ENCODE measurements at regions not wholly inside any gene's neighbourhood (a gene's known extent, or its start where the extent isn't known, plus 50 kb on each side); places are given as distances from the start of the nearest gene placed in this dataset.

DNA sequence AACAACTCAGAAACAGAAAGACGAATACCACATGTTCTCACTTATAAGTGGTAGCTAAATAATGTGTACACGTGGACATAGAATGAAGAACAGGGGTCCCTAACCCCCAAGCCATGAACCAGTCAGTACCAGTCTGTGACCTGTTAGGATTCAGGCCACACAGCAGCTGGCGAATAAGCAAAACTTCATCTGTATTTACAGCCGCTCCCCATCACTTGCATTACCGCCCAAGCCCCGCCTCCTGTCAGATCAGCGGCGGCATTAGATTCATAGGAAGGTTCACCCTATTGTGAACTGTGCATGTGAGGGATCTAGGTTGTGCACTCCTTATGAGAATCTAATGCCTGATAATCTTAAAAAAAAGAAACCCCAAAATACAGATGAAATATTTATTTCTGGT lies 1128.7 kb downstream of the NLGN4X start:
- Mint-ChIP-seq H3K9me3 (no peaks in the 10 kb centered on the region), H3K27me3 (no peaks in the 10 kb centered on the region), H3K4me3 (no peak overlapping the region), H3K27ac (no peak overlapping the region), H3K4me1 (no peaks in the 10 kb centered on the region), H3K36me3 (ENCODE audit: low read depth) (no peaks in the 10 kb centered on the region)
- ATAC-seq (replicated peaks) = no peak

DNA sequence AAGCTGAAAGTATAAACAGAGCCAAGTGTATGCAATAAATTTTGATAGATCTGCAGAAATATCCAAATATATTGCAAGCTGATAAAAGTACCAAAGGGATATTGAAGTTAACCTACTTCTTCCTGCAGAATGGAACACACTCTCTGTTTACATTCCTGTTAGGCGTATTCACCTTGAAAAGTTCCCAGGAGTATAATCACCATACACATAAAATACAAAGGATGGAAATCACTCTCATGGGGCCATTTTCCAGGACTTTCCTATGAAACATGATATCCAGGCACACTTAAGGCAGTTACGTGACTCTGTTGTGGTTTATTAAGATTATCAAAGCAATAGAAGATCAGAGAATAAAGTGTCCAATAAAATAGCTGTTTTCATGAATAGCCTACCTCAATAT lies 1142.3 kb downstream of the NLGN4X start:
- no peak overlapping the region for H3K4me3 Mint-ChIP-seq
- no peaks in the 10 kb centered on the region for H3K27me3 Mint-ChIP-seq
- no peak for ATAC-seq (replicated peaks)
- no peaks in the 10 kb centered on the region for H3K4me1 Mint-ChIP-seq
- H3K9me3 Mint-ChIP-seq = no peaks in the 10 kb centered on the region
- H3K36me3 Mint-ChIP-seq (ENCODE audit: low read depth) = no peaks in the 10 kb centered on the region
- no peak overlapping the region for H3K27ac Mint-ChIP-seq

DNA sequence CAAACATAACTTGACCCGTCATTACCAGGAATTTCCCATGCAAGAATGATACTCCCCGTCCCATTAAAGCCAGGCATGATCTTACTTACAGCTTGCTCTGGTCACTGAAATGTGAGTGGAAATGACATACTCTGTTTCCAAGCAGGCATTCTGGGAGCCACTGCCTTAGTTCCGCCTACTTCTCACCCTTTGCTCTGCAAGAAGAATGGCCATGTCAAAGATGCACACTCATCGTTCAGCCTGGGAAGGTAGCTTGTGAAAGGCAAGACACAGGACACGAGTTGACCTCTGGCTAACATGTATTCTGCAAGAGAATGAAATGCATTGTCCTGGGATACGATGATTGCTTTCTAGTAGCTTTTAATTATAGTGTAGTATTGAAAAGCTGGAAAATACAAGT lies 1144.4 kb downstream of the NLGN4X start:
- Mint-ChIP-seq H3K9me3 (peaks cover 3% of the 10 kb centered on the region), H3K36me3 (ENCODE audit: low read depth) (no peaks in the 10 kb centered on the region), H3K4me1 (no peaks in the 10 kb centered on the region), H3K4me3 (no peak overlapping the region), H3K27ac (no peak overlapping the region), H3K27me3 (no peaks in the 10 kb centered on the region)
- ATAC-seq (replicated peaks) = no peak

DNA sequence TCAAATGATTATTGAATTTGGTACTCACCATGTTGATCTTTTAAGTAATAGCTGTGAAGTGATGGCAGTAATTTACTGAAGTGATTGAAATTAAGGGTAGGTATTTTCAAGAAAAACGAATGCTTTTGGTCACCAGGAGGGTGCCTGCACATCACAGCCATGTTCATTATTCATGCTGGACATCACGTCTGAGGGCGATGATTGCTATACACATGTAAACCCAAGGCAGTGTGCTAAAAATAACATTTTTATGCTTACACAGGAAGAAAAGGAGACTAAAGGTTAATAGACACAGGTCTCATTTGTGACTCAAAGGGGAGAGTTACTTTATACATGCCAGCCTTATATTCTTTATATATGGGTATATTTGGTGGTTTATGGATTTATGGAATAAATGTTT lies 1146.0 kb downstream of the NLGN4X start:
- no peaks in the 10 kb centered on the region for H3K27me3 Mint-ChIP-seq
- no peaks in the 10 kb centered on the region for H3K4me1 Mint-ChIP-seq
- no peak overlapping the region for H3K4me3 Mint-ChIP-seq
- no peak overlapping the region for H3K27ac Mint-ChIP-seq
- H3K36me3 Mint-ChIP-seq (ENCODE audit: low read depth) = no peaks in the 10 kb centered on the region
- peaks cover 3% of the 10 kb centered on the region for H3K9me3 Mint-ChIP-seq
- ATAC-seq (replicated peaks) = no peak

- no peak for ATAC-seq (replicated peaks)
- no peaks in the 10 kb centered on the region for H3K36me3 Mint-ChIP-seq (ENCODE audit: low read depth)
- no peaks in the 10 kb centered on the region for H3K27me3 Mint-ChIP-seq
- no peaks in the 10 kb centered on the region for H3K4me1 Mint-ChIP-seq
- peaks cover 3% of the 10 kb centered on the region for H3K9me3 Mint-ChIP-seq
- H3K4me3 Mint-ChIP-seq = no peak overlapping the region
- no peak overlapping the region for H3K27ac Mint-ChIP-seq
Measured at GRCh38 chrX:5080791-5081190, 1147.9 kb downstream of the NLGN4X start.

- no peaks in the 10 kb centered on the region for H3K27me3 Mint-ChIP-seq
- H3K4me3 Mint-ChIP-seq = no peak overlapping the region
- H3K36me3 Mint-ChIP-seq (ENCODE audit: low read depth) = no peaks in the 10 kb centered on the region
- H3K27ac Mint-ChIP-seq = no peak overlapping the region
- H3K9me3 Mint-ChIP-seq = no peaks in the 10 kb centered on the region
- no peaks in the 10 kb centered on the region for H3K4me1 Mint-ChIP-seq
- no peak for ATAC-seq (replicated peaks)
Measured at GRCh38 chrX:5068550-5068949, 1160.1 kb downstream of the NLGN4X start.

DNA sequence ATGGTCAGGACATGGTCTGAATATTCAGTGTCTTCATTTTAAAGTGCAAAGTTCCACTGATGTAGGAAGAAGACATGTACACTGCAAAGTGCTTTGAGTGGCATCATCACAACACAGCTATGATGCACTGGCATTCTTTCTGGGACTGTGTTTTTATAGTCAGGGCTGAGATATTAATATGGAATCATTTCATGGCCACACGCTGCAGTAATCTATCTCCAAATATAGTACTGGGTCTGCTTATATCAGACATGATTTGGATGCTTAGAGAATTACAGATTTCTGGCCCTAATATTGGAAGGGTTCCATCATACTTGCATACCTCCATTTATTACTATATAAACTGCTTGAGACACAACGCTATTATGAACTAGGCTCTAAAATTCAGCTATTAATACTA lies 1170.9 kb downstream of the NLGN4X start:
- H3K27me3 Mint-ChIP-seq = no peaks in the 10 kb centered on the region
- H3K27ac Mint-ChIP-seq = no peak overlapping the region

GRCh38 chrX:5054852-5055251 lies 1173.8 kb downstream of the NLGN4X start:
- peaks cover 6% of the 10 kb centered on the region for H3K9me3 Mint-ChIP-seq
- H3K36me3 Mint-ChIP-seq (ENCODE audit: low read depth) = no peaks in the 10 kb centered on the region
- no peaks in the 10 kb centered on the region for H3K4me1 Mint-ChIP-seq
- no peaks in the 10 kb centered on the region for H3K27me3 Mint-ChIP-seq
- H3K4me3 Mint-ChIP-seq = no peak overlapping the region
- no peak for ATAC-seq (replicated peaks)
- H3K27ac Mint-ChIP-seq = no peak overlapping the region

More for the DNA sequence above, 1170.9 kb downstream of the NLGN4X start:
- Mint-ChIP-seq H3K9me3 (peaks cover 6% of the 10 kb centered on the region), H3K4me1 (no peaks in the 10 kb centered on the region), H3K4me3 (no peak overlapping the region), H3K36me3 (ENCODE audit: low read depth) (no peaks in the 10 kb centered on the region)
- no peak for ATAC-seq (replicated peaks)

- Mint-ChIP-seq H3K9me3 (peaks cover 6% of the 10 kb centered on the region), H3K4me1 (no peaks in the 10 kb centered on the region), H3K27ac (no peak overlapping the region), H3K4me3 (no peak overlapping the region), H3K27me3 (no peaks in the 10 kb centered on the region), H3K36me3 (ENCODE audit: low read depth) (no peaks in the 10 kb centered on the region)
- ATAC-seq (replicated peaks) = no peak
Measured at GRCh38 chrX:5051831-5052491, 1176.7 kb downstream of the NLGN4X start.

- Mint-ChIP-seq H3K36me3 (ENCODE audit: low read depth) (no peaks in the 10 kb centered on the region), H3K9me3 (peaks cover 4% of the 10 kb centered on the region), H3K27ac (no peak overlapping the region), H3K27me3 (no peaks in the 10 kb centered on the region), H3K4me3 (no peak overlapping the region), H3K4me1 (no peaks in the 10 kb centered on the region)
- no peak for ATAC-seq (replicated peaks)
Measured at GRCh38 chrX:5042563-5042962, 1186.1 kb downstream of the NLGN4X start.

GRCh38 chrX:5031792-5032191 lies 1196.9 kb downstream of the NLGN4X start:
- no peak overlapping the region for H3K4me3 Mint-ChIP-seq
- H3K4me1 Mint-ChIP-seq = no peaks in the 10 kb centered on the region
- H3K27ac Mint-ChIP-seq = no peak overlapping the region
- H3K27me3 Mint-ChIP-seq = no peaks in the 10 kb centered on the region
- ATAC-seq (replicated peaks) = no peak
- no peaks in the 10 kb centered on the region for H3K36me3 Mint-ChIP-seq (ENCODE audit: low read depth)
- peaks cover 9% of the 10 kb centered on the region for H3K9me3 Mint-ChIP-seq

- no peaks in the 10 kb centered on the region for H3K9me3 Mint-ChIP-seq
- no peak for ATAC-seq (replicated peaks)
- H3K4me3 Mint-ChIP-seq = no peak overlapping the region
- H3K27ac Mint-ChIP-seq = no peak overlapping the region
- no peaks in the 10 kb centered on the region for H3K27me3 Mint-ChIP-seq
- H3K36me3 Mint-ChIP-seq (ENCODE audit: low read depth) = no peaks in the 10 kb centered on the region
- no peaks in the 10 kb centered on the region for H3K4me1 Mint-ChIP-seq
Measured at GRCh38 chrX:5015451-5015850, 1213.2 kb downstream of the NLGN4X start.

DNA sequence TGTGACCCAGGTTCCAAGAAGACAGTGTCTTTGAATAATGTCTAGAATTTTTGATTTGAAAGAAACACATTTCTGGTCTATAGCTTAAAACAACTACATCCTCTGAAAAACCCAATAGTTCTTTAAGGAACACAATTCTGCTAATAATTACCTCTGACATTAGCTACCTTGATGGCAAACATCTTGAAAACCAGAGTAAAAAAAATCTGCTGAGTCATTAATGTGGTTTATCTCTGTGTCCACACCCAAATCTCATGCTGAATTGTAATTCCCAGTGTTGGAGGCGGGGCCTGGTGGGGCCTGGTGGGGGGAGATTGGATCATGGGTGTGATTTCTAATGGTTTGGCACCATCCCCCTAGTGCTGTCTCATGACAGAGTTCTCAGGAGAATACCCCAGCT lies 1233.8 kb downstream of the NLGN4X start:
- Mint-ChIP-seq H3K4me3 (no peak overlapping the region), H3K27me3 (no peaks in the 10 kb centered on the region), H3K36me3 (ENCODE audit: low read depth) (no peaks in the 10 kb centered on the region), H3K27ac (no peak overlapping the region), H3K4me1 (no peaks in the 10 kb centered on the region), H3K9me3 (peaks cover 9% of the 10 kb centered on the region)
- ATAC-seq (replicated peaks) = no peak

DNA sequence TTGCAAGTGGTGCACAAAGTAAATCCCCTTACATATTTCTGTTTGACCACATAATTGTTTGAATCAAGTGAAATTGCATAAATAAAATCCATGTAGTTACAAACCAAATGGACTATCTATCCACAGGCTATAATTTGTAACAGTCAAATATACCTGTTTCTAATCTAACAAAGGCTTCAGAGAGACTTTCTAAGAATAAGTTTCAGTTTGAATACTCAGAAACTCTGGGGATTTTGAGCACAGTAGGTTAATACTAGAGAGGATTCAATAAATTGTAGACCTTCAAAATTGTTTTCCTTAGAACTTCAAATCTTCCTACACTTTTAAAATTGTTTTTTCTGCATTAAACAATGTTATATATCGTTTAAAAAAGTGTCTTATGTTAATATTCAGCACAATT lies 1250.1 kb downstream of the NLGN4X start:
- ATAC-seq (replicated peaks) = no peak
- Mint-ChIP-seq H3K36me3 (ENCODE audit: low read depth) (no peaks in the 10 kb centered on the region), H3K27me3 (no peaks in the 10 kb centered on the region), H3K4me1 (no peaks in the 10 kb centered on the region), H3K4me3 (no peak overlapping the region), H3K27ac (no peak overlapping the region), H3K9me3 (peaks cover 5% of the 10 kb centered on the region)

DNA sequence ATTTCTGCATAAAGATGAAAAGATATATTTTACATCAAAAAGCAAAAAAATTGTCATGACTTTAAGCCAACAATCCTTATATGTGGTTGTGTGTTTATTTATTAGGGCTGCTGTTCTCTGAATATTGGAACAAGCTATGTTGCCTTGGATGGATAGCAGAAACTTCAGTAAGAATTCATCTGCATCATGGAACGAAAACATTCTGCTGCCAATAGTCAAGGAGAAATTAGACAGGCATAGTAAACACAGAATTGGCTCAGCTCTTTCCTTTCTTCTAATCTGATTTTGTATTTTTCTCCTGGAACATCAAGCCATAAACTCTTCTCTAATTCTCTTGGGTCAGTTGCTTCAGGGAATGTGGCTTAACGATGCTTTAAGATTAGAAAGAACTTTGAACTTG lies 1257.0 kb downstream of the NLGN4X start:
- no peak overlapping the region for H3K4me3 Mint-ChIP-seq
- no peak overlapping the region for H3K27ac Mint-ChIP-seq
- no peaks in the 10 kb centered on the region for H3K36me3 Mint-ChIP-seq (ENCODE audit: low read depth)
- peaks cover 5% of the 10 kb centered on the region for H3K9me3 Mint-ChIP-seq
- ATAC-seq (replicated peaks) = no peak
- H3K4me1 Mint-ChIP-seq = no peaks in the 10 kb centered on the region
- no peaks in the 10 kb centered on the region for H3K27me3 Mint-ChIP-seq

GRCh38 chrX:4964112-4964511 lies 1250.7 kb upstream of the PRKX start:
- H3K27ac Mint-ChIP-seq = no peak overlapping the region
- H3K4me3 Mint-ChIP-seq = no peak overlapping the region
- H3K9me3 Mint-ChIP-seq = peaks cover 5% of the 10 kb centered on the region
- no peaks in the 10 kb centered on the region for H3K36me3 Mint-ChIP-seq (ENCODE audit: low read depth)
- no peak for ATAC-seq (replicated peaks)
- H3K27me3 Mint-ChIP-seq = no peaks in the 10 kb centered on the region
- H3K4me1 Mint-ChIP-seq = no peaks in the 10 kb centered on the region

Data from activated T-helper 17 cell treated with anti-CD3 and anti-CD28 coated beads, Interleukin-2, amount 50 U/mL, for 72 hours (primary cell).